GM19238 (cell line): ENCODE measurements at regions not wholly inside any gene's neighbourhood (a gene's known extent, or its start where the extent isn't known, plus 50 kb on each side); places are given as distances from the start of the nearest gene placed in this dataset.

Source experiments
- DNase-seq: peaks from one replicate; pipeline ENCODE4 v3.0.0; 2011; ENCODE audit warnings: low spot score; ENCODE audit not compliant: insufficient read length

GRCh38 chr9:120214332-120214731 lies 365.6 kb downstream of the CDK5RAP2 start:
- no peak for DNase-seq

DNA sequence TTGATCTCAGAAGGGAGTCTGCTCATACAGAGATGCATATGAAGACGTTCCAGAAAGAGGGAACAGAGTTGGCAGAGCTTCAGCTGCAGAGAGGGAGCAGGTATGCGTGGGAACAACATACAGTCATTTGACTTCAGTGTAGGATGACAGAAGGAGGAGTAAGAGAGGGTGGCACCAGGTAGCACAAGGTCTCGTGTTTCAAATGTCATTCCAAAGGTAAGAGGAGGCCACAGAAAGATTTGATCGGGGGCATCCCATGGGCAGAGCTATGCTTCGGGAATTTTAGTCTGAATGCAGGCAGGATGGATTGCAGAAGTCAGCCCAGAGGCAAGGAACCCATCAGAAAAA lies 367.1 kb downstream of the CDK5RAP2 start:
- DNase-seq = no peak

DNA sequence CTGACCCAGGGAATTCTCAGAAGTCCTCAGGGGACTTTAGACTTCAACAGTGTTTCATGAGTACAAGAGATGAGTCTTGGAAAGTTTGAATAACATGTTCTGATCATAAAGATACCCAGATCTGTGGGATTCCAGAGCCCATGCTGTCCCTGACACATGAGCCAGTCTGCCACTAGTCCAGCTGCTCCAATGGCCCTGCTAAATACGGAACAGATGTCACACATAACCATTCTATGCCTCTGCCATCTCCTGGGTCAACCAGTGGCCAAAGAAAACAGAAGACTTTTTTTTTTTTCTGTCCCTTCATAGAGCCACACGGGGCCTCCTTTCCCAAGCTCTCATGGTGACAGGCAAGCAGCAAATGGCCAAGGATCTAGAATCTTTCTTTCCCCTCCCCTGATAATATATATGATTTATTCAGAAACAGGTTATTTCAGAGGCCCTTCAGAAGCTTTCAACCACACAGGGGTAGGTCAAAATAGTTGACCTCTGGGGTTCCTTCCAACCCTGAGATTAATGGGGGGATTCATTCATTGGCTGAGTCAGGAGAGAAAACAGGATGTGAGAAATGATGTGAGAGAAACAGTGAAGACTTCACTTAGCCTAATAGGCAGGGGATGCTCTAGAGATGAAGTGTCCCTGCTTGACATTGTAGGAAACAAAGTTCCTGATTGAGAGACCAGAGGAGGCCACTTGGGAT lies 367.7 kb downstream of the CDK5RAP2 start:
- no peak for DNase-seq

DNA sequence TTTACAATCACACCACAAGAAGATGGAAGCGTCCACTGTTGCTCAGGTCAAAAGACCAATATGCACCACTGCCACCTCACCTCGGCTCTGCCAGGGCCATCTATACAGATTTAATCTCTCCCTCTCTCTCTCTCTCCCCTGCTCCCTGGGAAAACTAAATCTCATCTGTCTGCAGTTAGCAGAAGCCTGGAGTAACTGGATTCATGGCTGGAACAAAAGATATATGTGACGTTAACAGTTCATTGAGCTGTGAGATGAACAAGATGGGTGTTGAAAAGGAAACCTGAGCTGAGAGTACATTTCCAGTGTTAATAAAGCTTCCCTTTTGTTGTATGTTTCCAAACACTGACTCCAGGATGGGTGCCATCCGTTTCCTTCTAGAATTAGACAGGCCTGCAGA lies 369.7 kb downstream of the CDK5RAP2 start:
- DNase-seq = no peak

- no peak for DNase-seq
These were observed 376.9 kb downstream of the CDK5RAP2 start for GRCh38 chr9:120202856-120203654.

DNA sequence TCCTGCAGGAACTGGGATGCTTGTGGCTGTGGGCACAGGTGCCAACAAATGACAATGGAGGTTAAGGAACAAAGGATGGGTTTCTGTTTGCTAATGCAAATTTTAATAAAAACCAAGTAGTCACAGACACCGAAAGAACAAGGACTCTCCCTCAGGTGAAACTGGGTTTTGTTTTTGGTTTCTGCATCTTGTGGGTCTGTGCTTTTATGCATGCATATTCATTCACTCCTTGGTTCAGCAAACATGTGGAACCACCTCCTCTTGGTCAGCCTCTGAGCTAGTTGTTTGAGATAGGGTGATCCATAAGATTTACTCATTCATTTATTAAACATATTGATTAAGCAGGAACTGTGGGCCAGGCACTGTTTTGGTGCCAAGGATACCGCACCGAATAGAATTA lies 381.9 kb downstream of the CDK5RAP2 start:
- DNase-seq = no peak

GRCh38 chr9:120197605-120198004 lies 382.4 kb downstream of the CDK5RAP2 start:
- DNase-seq = no peak

DNA sequence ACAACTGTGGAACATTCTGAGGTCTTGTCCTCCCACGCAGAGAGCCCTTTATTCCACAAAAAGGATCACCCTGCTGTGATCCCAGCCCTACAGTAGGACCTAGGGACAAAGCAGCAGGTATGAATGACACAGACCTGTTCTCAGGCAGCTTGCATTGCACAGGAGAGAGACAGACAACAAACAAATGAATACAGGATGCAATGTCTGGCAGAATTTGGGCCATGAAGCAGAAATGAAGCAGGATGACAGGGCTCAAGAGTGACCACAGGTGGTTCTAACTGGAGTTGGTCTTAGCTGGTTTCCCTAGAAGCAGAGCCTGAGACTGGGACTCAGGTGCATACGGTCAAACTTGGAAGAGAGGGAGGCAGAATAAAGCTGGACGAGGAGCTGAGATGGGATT lies 388.8 kb downstream of the CDK5RAP2 start:
- DNase-seq = no peak

GRCh38 chr9:120187758-120188157 lies 392.2 kb downstream of the CDK5RAP2 start:
- DNase-seq = no peak

GRCh38 chr9:120186276-120186675 lies 393.7 kb downstream of the CDK5RAP2 start:
- DNase-seq = no peak

DNA sequence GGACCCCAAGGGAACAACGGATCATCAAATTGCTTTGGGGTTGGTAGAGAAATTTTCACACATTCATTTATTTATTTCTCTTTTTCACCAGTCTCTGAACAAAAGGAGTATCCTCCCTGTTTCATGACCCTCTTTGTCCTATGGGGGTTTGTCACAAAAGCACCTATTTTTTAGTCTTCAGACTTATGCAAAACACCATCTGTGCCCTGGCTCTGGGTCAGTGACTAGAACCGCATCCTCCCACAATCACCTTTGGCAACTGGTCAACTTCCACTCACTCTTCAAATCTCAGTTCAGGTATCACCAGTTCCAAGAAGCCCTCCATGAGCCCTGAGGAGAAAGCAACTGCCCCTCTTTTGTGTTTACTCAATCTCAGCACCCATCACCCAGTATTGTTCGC lies 395.7 kb downstream of the CDK5RAP2 start:
- no peak for DNase-seq

- DNase-seq = no peak
These were observed 396.4 kb downstream of the CDK5RAP2 start for GRCh38 chr9:120183615-120184014.

GRCh38 chr9:120182011-120182410 lies 398.0 kb downstream of the CDK5RAP2 start:
- DNase-seq = no peak

DNA sequence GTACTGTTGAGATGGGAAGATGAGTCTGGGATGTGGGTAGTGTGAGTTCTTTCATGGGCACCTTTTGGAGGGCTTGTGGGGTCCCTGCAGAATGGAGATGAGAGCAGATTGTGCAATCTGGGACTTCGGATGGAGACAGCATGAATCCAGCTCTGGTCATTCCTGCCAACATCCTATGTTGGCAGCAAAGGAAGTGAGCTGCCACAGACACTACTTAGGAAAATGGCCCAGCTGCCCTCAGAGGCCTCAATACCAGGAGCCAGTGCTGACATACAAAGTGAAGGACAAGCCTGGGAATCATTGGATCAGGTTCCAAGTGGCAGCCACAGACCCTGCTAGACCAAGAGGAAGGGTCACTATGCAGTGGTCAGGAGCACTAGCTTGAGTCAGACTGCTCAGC lies 402.8 kb downstream of the CDK5RAP2 start:
- DNase-seq = no peak

- DNase-seq = no peak
These were observed 404.9 kb downstream of the CDK5RAP2 start for GRCh38 chr9:120175031-120175430.

DNA sequence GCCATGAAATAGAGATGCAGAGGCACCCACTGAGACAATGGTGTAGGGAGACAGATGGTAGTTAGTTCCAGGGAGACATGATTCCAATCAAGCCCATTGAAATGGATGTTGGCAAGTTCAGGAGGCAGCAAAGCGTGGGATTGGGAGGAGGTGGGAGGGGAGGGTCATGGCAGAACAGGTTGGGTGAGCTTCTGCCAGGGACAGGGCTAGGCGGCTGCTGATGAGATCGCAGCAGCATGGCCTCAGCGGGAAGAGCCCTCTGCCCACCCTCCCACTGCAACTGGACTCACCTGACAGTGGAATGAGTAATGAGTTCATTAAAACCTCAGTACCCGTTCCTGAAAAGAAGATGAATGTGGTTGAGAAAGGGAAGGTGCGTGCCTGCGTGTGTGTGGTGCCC lies 418.2 kb downstream of the CDK5RAP2 start:
- DNase-seq = no peak

DNA sequence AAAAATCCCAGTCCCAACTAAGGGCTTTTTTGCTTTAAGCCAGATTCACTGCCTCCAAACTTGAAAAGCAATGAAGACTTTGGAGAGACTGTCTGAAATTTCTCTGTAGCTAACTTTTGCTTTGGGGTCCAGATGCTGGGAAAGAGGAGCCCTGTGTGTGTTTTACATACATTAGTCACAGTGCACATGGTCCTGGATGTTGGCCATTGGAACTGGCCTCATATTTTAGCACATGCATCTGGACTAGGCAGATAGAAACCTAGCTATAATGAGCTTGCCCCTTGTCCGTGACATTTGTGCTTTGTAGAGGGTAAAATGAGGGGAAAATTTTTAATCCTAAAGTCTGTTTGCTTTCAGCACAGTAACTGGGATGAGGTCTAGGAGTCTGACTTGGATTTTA lies 421.7 kb downstream of the CDK5RAP2 start:
- DNase-seq = no peak

GRCh38 chr9:120156376-120156775 lies 423.6 kb downstream of the CDK5RAP2 start:
- DNase-seq = no peak

DNA sequence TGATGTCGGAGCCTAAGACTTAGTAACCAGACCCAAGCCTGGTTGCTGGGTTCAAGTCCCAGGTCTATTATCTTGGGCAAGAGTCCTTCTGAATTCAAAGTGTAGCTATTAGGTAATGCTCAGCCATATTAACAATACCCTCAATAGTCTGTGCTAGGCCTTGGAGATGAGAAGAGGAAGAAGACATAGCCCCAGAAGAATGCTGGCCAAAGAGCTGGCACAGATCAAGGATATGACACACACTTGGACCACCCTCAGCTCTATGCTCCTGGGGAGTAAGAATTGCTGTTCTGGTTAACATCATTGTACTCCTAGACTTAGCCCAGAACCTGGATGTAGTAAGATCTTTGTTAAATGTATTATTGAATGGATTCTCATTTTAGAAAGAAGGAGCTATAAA lies 426.7 kb downstream of the CDK5RAP2 start:
- no peak for DNase-seq

GRCh38 chr9:120152295-120152694 lies 427.7 kb downstream of the CDK5RAP2 start:
- no peak for DNase-seq

GRCh38 chr9:120151806-120152205 lies 428.2 kb downstream of the CDK5RAP2 start:
- no peak for DNase-seq

DNA sequence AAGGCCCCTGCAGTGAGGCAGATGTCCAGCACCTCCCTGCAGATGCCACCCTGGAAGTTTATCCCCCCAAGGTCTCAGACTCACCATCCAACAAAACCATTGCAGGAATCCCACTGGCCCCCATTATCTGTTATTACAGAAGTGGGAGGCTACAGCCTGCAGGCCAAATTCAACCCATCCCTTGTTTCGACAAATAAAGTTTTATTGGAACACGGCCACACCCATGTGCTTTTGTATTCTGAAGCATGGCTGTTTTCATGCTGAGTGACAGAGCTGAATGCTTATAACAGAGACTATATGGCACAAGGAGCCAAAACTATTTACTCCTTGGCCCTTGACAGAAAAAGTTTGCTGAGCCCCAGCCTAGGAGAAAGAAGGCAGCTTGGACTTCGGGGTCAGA lies 428.8 kb downstream of the CDK5RAP2 start:
- DNase-seq = no peak

DNA sequence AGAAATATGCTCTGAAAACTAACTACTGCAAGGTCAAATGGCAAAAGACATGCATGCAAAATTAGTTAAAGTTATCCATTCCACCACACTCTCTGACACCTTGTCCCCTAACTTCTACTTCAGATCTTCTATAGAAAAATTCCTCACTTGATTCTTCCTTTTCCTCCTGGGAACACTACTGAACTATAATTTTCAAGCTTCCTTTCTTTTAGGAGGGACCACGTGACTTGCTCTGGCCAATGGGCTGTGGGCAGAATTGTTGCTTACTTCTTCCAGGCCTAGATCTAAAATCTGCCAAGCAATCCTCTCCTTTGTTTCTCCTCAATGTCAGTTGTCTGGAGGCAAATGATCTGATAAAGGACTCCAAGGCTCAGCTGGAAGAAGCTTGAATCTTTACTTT lies 441.0 kb downstream of the CDK5RAP2 start:
- no peak for DNase-seq
